Panc1 (cell line): ENCODE measurements at regions not wholly inside any gene's neighbourhood (a gene's known extent, or its start where the extent isn't known, plus 50 kb on each side); places are given as distances from the start of the nearest gene placed in this dataset.

Source experiments
- ATAC-seq: fragments of 200-7000 bp; cut with Tn5 transposase; 2 replicates; pipeline ENCODE4 v1.9.1; 2020; ENCODE audit warnings: mild to moderate bottlenecking, moderate library complexity
- BruUV-seq: library from RNA; stranded (reverse); fragments of 400-500 nt; replicated peaks from 2 replicates; lab custom pipeline; 2021; lab: Mats Ljungman, UMichigan
- CTCF ChIA-PET: fragments of 300-600 bp; sonication (Branson Sonifier 250); formaldehyde crosslinking; loops from one replicate; lab custom pipeline; 2022; ENCODE audit warnings: antibody characterized with exemption; lab: Charles Lee
- POLR2A ChIA-PET: fragments of 300-600 bp; sonication (Branson Sonifier 250); formaldehyde crosslinking; loops from one replicate; lab custom pipeline; 2022; ENCODE audit warnings: antibody characterized with exemption; lab: Charles Lee
- DNase-seq: peaks from one replicate; pipeline ENCODE4 v3.0.0-alpha.2; 2010; ENCODE audit warnings: low read depth, low spot score
- H3K27ac ChIP-seq: 2 replicates; pipeline ENCODE4 v1.5.1; 2011; ENCODE audit warnings: mild to moderate bottlenecking, low read length, inconsistent platforms
- H3K27me3 ChIP-seq: fragments of 200-500 bp; sonication (Bioruptor generic); 2 replicates; pipeline ENCODE4 v1.6.0; 2014; ENCODE audit warnings: low read length, inconsistent platforms; ENCODE audit not compliant: control insufficient read depth, insufficient read depth
- H3K36me3 ChIP-seq: fragments of 200-500 bp; sonication (Bioruptor generic); 2 replicates; pipeline ENCODE4 v1.5.1; 2014; ENCODE audit warnings: inconsistent platforms, mild to moderate bottlenecking, low read length, moderate library complexity; ENCODE audit not compliant: control insufficient read depth, insufficient read depth
- H3K4me1 ChIP-seq: 2 replicates; pipeline ENCODE4 v1.5.1; 2011; ENCODE audit warnings: inconsistent platforms, mild to moderate bottlenecking, low read length, moderate library complexity; ENCODE audit not compliant: control insufficient read depth, insufficient read depth
- H3K4me3 ChIP-seq, 2 experiments: 2 replicates each; pipeline ENCODE4 v1.5.1; 2011 to 2012; ENCODE audit warnings: low read depth in 2 of 2, low read length in 2 of 2, mild to moderate bottlenecking in 2 of 2, inconsistent platforms in 1 of 2, moderate library complexity in 1 of 2
- H3K9me3 ChIP-seq: fragments of 200-500 bp; sonication (Bioruptor generic); 2 replicates; pipeline ENCODE4 v1.5.1; 2014; ENCODE audit warnings: low read depth, mild to moderate bottlenecking, inconsistent platforms, low read length, moderate library complexity; ENCODE audit not compliant: control insufficient read depth, insufficient read depth
- CTCF ChIP-seq: fragments of 450-650 bp; IDR thresholded peaks from 2 replicates; pipeline ENCODE4 v1.5.1; 2017; ENCODE audit warnings: mild to moderate bottlenecking
- POLR2AphosphoS5 ChIP-seq: IDR thresholded peaks from 2 replicates; pipeline ENCODE4 v1.6.1; 2012; ENCODE audit warnings: mild to moderate bottlenecking, low read depth, low read length, moderate library complexity
- REST ChIP-seq, 2 experiments: IDR thresholded peaks; 2 replicates each; pipeline ENCODE4 v1.6.1; 2011 to 2012; ENCODE audit warnings: low read depth in 2 of 2, control low read depth in 1 of 2, low read length in 1 of 2, mild to moderate bottlenecking in 1 of 2, moderate library complexity in 1 of 2; ENCODE audit not compliant: insufficient read depth in 1 of 2
- SIN3A ChIP-seq: IDR thresholded peaks from 2 replicates; pipeline ENCODE4 v1.6.1; 2012; ENCODE audit warnings: low read depth, mild to moderate bottlenecking, low read length, moderate library complexity, borderline replicate concordance; ENCODE audit not compliant: insufficient read depth
- TCF7L2 ChIP-seq: IDR thresholded peaks from 2 replicates; pipeline ENCODE4 v1.6.1; 2011; ENCODE audit warnings: mild to moderate bottlenecking, low read depth, low read length, inconsistent platforms
- in situ Hi-C: cut with HindIII; loops from 2 replicates; pipeline ENCODE4 v1.10.0; 2016; ENCODE audit warnings: low sequenced_read_pairs, low pct_unique_long_range_greater_than_20kb
- intact Hi-C: fragments of 100-400 bp; cut with micrococcal nuclease; formaldehyde crosslinking; loops from one replicate; pipeline ENCODE4 v1.10.0; 2022; ENCODE audit not compliant: unreplicated experiment

GRCh38 chr4:138650929-138651448 lies 364.6 kb upstream of the NOCT start:
- no peaks in the 10 kb centered on the region for H3K4me1 ChIP-seq
- TF ChIP-seq REST (IDR thresholded peaks at IDR 0.05; ENCODE audit: insufficient read depth in 1 of 2, low read depth in 2 of 2, low read length in 1 of 2) (no peak), CTCF (no peak), SIN3A (no peak), TCF7L2 (no peak), POLR2AphosphoS5 (no peak)
- no TSS peak for BruUV-seq
- in situ Hi-C loops: no loop called here
- no peaks in the 10 kb centered on the region for H3K36me3 ChIP-seq
- intact Hi-C loops: no loop called here
- H3K27ac ChIP-seq: no peak overlapping the region
- CTCF ChIA-PET: no interaction called here
- H3K27me3 ChIP-seq: no peaks in the 10 kb centered on the region
- no peak for DNase-seq
- ATAC-seq: no peak
- H3K9me3 ChIP-seq: no peaks in the 10 kb centered on the region
- POLR2A ChIA-PET: no interaction called here
- no peak overlapping the region for H3K4me3 ChIP-seq

- in situ Hi-C loops (no loop called here), intact Hi-C loops (no loop called here)
- ChIA-PET CTCF (no interaction called here), POLR2A (no interaction called here)
- no peak for TF ChIP-seq CTCF
- TF ChIP-seq TCF7L2: no peak
- TF ChIP-seq REST (IDR thresholded peaks at IDR 0.05; ENCODE audit: insufficient read depth in 1 of 2, low read depth in 2 of 2, low read length in 1 of 2): no peak
- TF ChIP-seq POLR2AphosphoS5: no peak
- no peak for TF ChIP-seq SIN3A
- ATAC-seq (no peak), DNase-seq (no peak)
- Histone ChIP-seq H3K27me3 (no peaks in the 10 kb centered on the region), H3K4me1 (no peaks in the 10 kb centered on the region), H3K27ac (no peak overlapping the region), H3K36me3 (no peaks in the 10 kb centered on the region), H3K4me3 (no peak overlapping the region), H3K9me3 (no peaks in the 10 kb centered on the region)
- BruUV-seq: no TSS peak
These were observed 365.1 kb upstream of the NOCT start for GRCh38 chr4:138650495-138650894.
